ENCODE measurements at regions not wholly inside any gene's neighbourhood (a gene's known extent, or its start where the extent isn't known, plus 50 kb on each side); places are given as distances from the start of the nearest gene placed in this dataset.

DNA sequence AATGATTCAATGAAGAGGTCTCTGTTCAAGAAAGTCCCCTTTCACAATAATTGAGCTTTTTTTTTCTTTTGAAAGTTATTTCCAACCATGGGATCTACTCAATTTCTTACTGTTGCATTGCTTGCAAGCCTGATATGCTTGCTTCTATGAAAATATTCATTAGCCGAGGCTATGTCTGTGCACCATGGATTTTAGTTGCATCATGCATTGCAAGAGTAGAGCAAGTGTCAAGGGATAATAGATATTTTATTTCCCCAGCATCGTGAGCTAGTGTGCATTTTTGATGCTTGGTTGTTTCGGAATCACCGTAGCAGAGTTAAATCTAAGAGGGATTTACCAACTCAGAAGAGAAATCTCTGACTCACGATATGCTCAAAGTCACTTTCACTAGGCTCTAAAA lies 222.0 kb downstream of the SH2D4B start:
- Histone ChIP-seq H3K4me1 (replicated peaks in 1 of 2) (no peaks in the 10 kb centered on the region), H3K27ac (no peak overlapping the region), H3K4me3 (no peak overlapping the region)
- WGBS, 10 experiments, result 27 to 100% (median 79%) methylated on average over 2 to 5 of the region's 5 CpGs; no CpG with 5 or more reads in 1 of the 10 experiments
- peak in 4 of 8 experiments; percentile 20 to 78 (median 49) for ATAC-seq (replicated peaks in 6 of 8)
- in situ Hi-C loops (cut with MboI; ENCODE audit: low pct_unique_long_range_greater_than_20kb in 2 of 9, low sequenced_read_pairs in 9 of 9, unreplicated experiment in 9 of 9), result no loop called here

DNA sequence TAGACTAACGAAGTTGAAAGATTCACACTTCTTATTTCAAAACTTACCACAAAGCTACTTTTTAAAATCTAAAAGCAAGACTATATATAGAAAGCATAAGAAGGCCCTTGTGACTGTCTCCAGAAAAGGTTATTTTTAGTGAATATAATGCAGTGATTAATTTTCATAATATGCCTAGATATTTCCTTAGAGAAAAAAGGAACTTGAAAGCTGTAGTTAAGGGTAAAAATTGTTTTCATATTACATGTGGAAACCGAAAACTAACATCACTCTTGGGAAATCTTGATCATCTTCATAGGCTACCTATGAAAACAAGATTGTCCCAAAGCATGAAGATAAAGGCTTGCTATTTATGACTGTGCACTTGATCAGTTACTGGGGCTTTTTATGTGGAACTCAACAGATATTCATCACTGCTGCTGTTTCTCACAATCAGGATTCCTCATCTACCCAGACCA lies 223.2 kb downstream of the SH2D4B start:
- 26 to 80% (median 67%) methylated on average over 1 to 2 of the region's 2 CpGs; no CpG with 5 or more reads in 3 of the 10 experiments for WGBS, 10 experiments
- Histone ChIP-seq H3K27ac (no peak overlapping the region), H3K4me3 (no peak overlapping the region), H3K4me1 (replicated peaks in 1 of 2) (no peaks in the 10 kb centered on the region)
- in situ Hi-C loops (cut with MboI; ENCODE audit: low pct_unique_long_range_greater_than_20kb in 2 of 9, low sequenced_read_pairs in 9 of 9, unreplicated experiment in 9 of 9), result no loop called here
- no peak for ATAC-seq (replicated peaks in 6 of 8)

DNA sequence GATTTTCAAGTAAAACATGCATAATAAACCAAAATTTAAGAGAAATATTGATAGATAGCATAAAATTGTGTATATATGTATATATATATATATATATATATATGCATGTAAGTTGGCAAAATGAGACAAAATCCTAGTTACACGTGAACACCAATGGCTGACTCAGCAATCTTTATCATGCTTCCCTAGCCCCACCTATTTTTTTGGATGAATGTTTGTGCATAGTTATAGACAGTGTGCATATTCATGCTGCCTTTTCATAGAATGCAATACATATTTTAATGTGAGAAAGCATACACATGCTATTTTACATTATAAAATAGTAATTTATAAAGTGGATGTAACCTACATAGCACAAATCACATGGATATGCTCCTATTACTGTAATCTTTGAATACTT lies 230.3 kb downstream of the SH2D4B start:
- no peak overlapping the region for H3K27ac ChIP-seq
- WGBS, 10 experiments, result 0 to 100% (median 8%) methylated on average over 1 of the region's 1 CpG; no CpG with 5 or more reads in 4 of the 10 experiments
- peak in 1 of 8 experiments; percentile 69 for ATAC-seq (replicated peaks in 6 of 8)
- H3K4me3 ChIP-seq, result no peak overlapping the region
- in situ Hi-C loops (cut with MboI; ENCODE audit: low pct_unique_long_range_greater_than_20kb in 2 of 9, low sequenced_read_pairs in 9 of 9, unreplicated experiment in 9 of 9), result no loop called here
- peaks cover 0 to 7% of the 10 kb centered on the region in 2 donors for H3K4me1 ChIP-seq (replicated peaks in 1 of 2)

DNA sequence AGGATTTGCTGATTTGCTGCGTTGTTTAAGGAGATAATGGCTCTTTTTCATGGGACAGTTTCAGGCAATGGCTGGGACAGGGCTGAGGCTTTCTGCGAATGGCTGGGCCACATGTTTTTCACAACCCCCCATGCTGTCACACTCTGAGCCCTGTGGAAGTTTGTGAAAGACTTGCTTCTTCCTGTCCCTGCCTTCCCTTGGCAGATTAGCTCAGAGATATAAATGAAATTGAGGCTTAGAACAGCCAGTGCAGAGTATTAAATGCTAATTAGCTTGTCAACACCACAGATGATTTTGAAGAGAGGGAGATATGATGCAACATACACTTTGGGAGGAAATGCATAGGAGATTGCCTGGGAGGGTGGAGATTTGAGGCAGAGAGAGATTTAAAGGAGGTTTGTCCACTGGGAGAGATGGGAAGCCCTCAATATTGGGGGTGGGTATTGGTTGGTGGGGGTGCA lies 232.0 kb downstream of the SH2D4B start:
- peaks cover 0 to 7% of the 10 kb centered on the region in 2 donors for H3K4me1 ChIP-seq (replicated peaks in 1 of 2)
- no peak overlapping the region for H3K27ac ChIP-seq
- H3K4me3 ChIP-seq, result no peak overlapping the region
- in situ Hi-C loops (cut with MboI; ENCODE audit: low pct_unique_long_range_greater_than_20kb in 2 of 9, low sequenced_read_pairs in 9 of 9, unreplicated experiment in 9 of 9), result no loop called here
- 0 to 77% (median 29%) methylated on average over 1 to 2 of the region's 2 CpGs; no CpG with 5 or more reads in 2 of the 10 experiments for WGBS, 10 experiments
- ATAC-seq (replicated peaks in 6 of 8), result peak in 7 of 8 experiments; percentile 31 to 92 (median 79)

DNA sequence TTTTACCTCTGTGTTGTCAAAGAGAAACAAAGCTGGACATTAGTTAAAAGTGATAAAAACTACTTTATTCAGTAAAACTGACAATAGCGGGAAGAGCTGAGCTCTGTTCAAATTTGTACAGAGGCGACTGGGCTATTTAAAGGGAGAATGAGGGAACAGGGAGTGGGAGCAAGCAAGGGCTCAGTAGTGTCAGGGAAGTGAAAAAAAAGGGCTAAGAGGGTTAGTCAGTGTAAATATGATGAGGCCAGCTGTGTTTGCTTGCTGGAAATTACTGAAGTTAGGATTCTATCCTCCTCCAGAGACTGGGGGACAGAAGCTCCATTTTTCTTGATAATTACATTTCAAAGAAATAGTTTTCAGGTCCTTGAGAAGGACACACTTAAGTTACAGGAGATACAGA lies 232.5 kb downstream of the SH2D4B start:
- Histone ChIP-seq H3K4me3 (no peak overlapping the region), H3K27ac (no peak overlapping the region), H3K4me1 (replicated peaks in 1 of 2) (peaks cover 0 to 7% of the 10 kb centered on the region in 2 donors)
- peak in 5 of 8 experiments; percentile 9 to 73 (median 45) for ATAC-seq (replicated peaks in 6 of 8)
- 10 to 100% (median 87%) methylated on average over 1 to 2 of the region's 2 CpGs; no CpG with 5 or more reads in 4 of the 10 experiments for WGBS, 10 experiments
- in situ Hi-C loops (cut with MboI; ENCODE audit: low pct_unique_long_range_greater_than_20kb in 2 of 9, low sequenced_read_pairs in 9 of 9, unreplicated experiment in 9 of 9), result no loop called here

DNA sequence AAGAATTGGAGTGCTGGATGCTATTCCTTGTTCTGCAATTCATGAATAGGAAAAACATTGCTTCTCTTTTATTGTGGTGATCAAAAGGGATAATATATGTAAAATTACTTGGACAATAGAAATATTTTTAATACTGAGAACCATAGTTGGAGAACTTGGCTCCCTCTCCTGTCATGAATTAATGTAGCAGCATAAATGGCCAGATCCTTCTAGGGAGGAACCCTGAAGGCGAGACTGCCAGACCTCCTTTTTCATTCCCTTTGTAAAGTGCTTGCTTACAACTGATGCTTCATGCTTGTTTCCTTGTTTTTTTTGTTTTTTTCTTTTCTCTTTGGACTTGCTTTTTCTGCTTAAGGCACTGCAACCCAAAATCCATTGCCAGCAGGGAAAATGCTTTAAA lies 233.6 kb downstream of the SH2D4B start:
- Histone ChIP-seq H3K4me1 (replicated peaks in 1 of 2) (peaks cover 0 to 7% of the 10 kb centered on the region in 2 donors), H3K27ac (no peak overlapping the region), H3K4me3 (no peak overlapping the region)
- in situ Hi-C loops (cut with MboI; ENCODE audit: low pct_unique_long_range_greater_than_20kb in 2 of 9, low sequenced_read_pairs in 9 of 9, unreplicated experiment in 9 of 9), result no loop called here
- peak in 3 of 8 experiments; percentile 22 to 53 (median 51) for ATAC-seq (replicated peaks in 6 of 8)
- 0 to 80% (median 78%) methylated on average over 1 of the region's 1 CpG; no CpG with 5 or more reads in 5 of the 10 experiments for WGBS, 10 experiments

DNA sequence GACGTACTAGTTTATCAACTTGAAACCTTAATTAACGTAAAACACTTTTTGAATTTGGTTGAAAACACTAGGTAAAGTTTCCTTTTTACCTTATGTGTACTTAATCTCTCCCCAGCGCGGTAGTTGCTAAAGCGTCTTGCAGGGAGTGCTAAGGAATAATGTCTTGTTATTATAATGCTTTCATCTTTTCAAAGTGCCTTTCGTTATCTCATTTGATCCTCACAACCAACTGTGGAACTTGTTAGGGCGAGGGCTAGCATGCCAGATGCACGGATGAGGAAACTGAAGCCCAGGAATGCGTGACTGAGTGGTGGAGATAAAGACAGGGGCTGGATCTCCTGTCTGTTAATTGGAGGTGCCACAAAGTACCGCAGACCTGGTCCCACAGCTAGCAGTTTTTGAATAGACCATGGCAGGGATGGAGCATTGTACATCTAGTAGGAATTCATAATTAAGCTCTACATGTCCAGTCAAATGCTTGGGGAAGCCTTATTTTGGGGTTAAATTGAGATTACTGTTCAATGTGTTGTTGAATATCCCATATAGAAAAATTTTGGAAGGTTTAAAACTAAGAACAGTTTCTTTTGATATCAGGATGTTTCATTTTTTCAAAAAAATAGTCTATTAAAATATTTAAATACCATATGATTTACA lies 234.3 kb downstream of the SH2D4B start:
- 5 to 100% (median 81%) methylated on average over 1 to 10 of the region's 10 CpGs for WGBS, 10 experiments
- in situ Hi-C loops (cut with MboI; ENCODE audit: low pct_unique_long_range_greater_than_20kb in 2 of 9, low sequenced_read_pairs in 9 of 9, unreplicated experiment in 9 of 9), result no loop called here
- Histone ChIP-seq H3K4me1 (replicated peaks in 1 of 2) (peaks cover 0 to 7% of the 10 kb centered on the region in 2 donors), H3K4me3 (no peak overlapping the region), H3K27ac (no peak overlapping the region)
- ATAC-seq (replicated peaks in 6 of 8), result no peak

DNA sequence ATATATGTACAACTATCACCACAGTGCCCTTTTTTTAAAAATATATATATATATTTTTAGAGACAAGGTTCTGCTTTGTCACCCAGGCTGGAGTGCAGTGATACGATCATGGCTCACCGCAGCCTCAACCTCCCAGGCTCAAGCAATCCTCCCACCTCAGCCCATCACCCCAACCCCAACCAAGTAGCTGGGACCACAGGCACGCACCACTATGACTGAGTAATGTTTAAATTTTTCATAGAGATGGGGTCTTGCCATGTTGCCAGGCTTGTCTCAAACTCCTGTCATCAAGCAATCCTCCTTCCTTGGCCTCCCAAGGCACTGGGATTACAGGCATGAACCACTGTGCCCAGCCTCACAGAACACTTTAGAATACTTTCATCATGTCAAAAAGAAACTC lies 234.9 kb downstream of the SH2D4B start:
- no peak for ATAC-seq (replicated peaks in 6 of 8)
- 0 to 100% (median 58%) methylated on average over 1 to 3 of the region's 3 CpGs; no CpG with 5 or more reads in 3 of the 10 experiments for WGBS, 10 experiments
- Histone ChIP-seq H3K27ac (no peak overlapping the region), H3K4me1 (replicated peaks in 1 of 2) (peaks cover 0 to 7% of the 10 kb centered on the region in 2 donors), H3K4me3 (no peak overlapping the region)
- in situ Hi-C loops (cut with MboI; ENCODE audit: low pct_unique_long_range_greater_than_20kb in 2 of 9, low sequenced_read_pairs in 9 of 9, unreplicated experiment in 9 of 9), result no loop called here

DNA sequence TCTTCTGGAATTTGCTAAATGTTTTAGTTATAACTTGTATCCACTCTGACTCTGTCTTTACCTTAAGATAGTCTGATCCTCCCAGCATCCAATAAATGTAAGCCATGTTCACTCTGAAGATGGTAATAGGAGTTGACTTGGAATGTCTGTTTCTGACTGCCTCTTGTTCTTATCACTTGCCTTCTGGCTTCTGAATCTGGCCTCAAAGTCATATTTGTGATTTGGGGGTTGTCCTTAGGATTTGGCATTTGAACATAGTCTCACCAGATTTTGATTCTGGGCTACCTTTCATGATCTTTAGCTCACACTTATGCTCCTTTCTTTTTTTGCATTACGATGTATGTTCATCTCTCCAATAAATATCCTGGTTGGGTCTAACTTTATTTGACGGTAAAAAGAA lies 247.0 kb downstream of the SH2D4B start:
- in situ Hi-C loops (cut with MboI; ENCODE audit: low pct_unique_long_range_greater_than_20kb in 2 of 9, low sequenced_read_pairs in 9 of 9, unreplicated experiment in 9 of 9), result no loop called here

DNA sequence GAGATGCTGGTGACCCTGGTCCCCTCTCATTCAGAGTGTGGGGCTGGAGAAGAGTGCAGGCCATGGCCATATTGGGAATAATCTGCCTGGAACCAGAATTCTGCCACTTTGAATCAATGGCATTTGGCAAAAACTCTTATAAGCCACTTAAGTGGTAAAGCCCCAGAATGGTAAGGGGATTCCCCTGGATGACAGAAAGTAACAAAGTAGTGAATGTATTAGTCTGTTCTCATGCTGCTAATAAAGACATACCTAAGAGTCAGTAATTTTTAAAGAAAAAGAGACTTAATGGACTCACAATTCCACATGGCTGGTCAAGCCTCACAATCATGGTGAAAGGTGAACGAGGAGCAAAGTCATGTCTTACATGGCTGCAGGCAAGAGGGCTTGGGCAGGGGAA lies 248.6 kb downstream of the SH2D4B start:
- 20 to 80% methylated on average over 1 of the region's 1 CpG; no CpG with 5 or more reads in 8 of the 10 experiments for WGBS, 10 experiments
- Histone ChIP-seq H3K4me1 (replicated peaks in 1 of 2) (no peaks in the 10 kb centered on the region), H3K4me3 (no peak overlapping the region), H3K27ac (no peak overlapping the region)
- in situ Hi-C loops (cut with MboI; ENCODE audit: low pct_unique_long_range_greater_than_20kb in 2 of 9, low sequenced_read_pairs in 9 of 9, unreplicated experiment in 9 of 9), result no loop called here
- ATAC-seq (replicated peaks in 6 of 8), result no peak

More for the DNA sequence above, 247.0 kb downstream of the SH2D4B start:
- 20 to 100% (median 78%) methylated on average over 1 to 2 of the region's 2 CpGs; no CpG with 5 or more reads in 2 of the 10 experiments for WGBS, 10 experiments
- Histone ChIP-seq H3K4me3 (no peak overlapping the region), H3K4me1 (replicated peaks in 1 of 2) (no peaks in the 10 kb centered on the region), H3K27ac (no peak overlapping the region)
- no peak for ATAC-seq (replicated peaks in 6 of 8)

DNA sequence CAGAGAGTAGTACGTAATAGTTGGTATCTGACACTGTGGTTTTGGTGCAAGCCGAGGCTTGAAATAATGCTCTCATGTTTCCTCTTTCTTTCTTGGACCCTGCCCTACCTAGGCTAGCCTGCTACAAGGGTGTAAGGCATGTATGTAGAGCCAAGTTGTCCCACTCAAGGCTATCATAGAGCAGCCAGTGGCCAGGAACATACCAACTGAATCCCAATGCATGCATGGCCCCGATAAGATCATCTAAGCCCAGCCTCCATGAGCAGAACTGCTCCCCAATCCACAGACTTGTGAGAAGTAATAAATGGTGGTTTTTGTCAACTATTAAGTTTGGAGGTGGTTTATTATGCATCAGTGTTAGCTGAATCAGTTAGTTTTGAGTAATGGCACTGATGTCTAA lies 250.2 kb downstream of the SH2D4B start:
- no peak overlapping the region for H3K4me3 ChIP-seq
- 14 to 100% (median 82%) methylated on average over 1 to 3 of the region's 3 CpGs; no CpG with 5 or more reads in 2 of the 10 experiments for WGBS, 10 experiments
- no peak for ATAC-seq (replicated peaks in 6 of 8)
- in situ Hi-C loops (cut with MboI; ENCODE audit: low pct_unique_long_range_greater_than_20kb in 2 of 9, low sequenced_read_pairs in 9 of 9, unreplicated experiment in 9 of 9), result no loop called here
- H3K4me1 ChIP-seq (replicated peaks in 1 of 2), result no peaks in the 10 kb centered on the region
- H3K27ac ChIP-seq, result no peak overlapping the region

DNA sequence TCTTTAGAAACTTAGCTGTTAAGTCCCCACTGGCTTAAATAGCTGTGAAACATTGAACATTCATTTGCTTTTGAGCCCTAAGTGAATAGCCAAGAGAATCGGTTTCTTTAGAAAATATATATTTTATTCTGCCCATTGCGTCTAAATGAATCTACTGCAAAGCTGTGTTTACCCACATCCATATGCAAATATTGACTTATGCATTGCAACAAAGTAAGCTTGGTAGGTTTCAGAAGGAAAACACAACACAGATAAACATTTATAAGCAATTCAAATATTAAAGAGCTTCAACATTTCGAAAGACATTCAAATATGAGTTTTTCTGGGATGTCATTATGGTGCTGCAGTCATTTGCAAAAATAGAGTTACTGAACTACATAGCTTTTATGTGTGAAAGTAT lies 257.3 kb downstream of the SH2D4B start:
- WGBS, 10 experiments, result 0 to 87% (median 72%) methylated on average over 2 to 3 of the region's 3 CpGs

DNA sequence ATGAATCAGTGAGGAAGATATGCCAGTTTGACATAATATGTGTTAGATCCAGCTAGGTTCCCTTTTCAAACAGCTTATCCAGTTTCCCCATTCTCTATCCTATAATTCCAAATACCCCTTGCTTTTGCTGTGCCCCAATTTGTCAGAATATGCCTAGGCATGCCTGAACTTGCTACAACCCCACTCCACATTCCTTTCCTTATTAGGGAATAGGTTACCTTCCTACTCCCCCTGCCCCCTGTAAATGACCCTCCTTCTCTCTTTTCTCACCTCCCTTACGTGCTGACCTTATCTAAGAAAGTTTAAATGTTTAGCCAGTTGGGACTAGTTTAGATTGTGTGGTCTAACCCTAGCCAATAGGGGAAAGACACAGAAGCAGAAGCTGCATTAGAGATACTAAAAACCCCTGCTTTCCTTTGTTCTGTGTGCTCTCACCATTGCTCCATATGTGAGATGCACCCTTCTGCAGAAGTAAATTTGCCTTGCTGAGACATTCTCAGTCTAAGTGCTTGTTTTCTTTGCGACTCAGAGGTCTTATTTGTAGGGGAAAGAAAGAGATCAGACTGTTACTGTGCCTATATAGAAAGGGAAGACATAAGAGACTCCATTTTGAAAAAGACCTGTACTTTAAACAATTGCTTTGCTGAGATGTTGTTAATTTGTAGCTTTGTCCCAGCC lies 267.8 kb downstream of the SH2D4B start:
- no peak for ATAC-seq (replicated peaks in 6 of 8)
- in situ Hi-C loops (cut with MboI; ENCODE audit: low pct_unique_long_range_greater_than_20kb in 2 of 9, low sequenced_read_pairs in 9 of 9, unreplicated experiment in 9 of 9), result no loop called here
- Histone ChIP-seq H3K4me1 (replicated peaks in 1 of 2) (no peaks in the 10 kb centered on the region), H3K27ac (no peak overlapping the region), H3K4me3 (no peak overlapping the region)
- 0 to 88% (median 55%) methylated on average over 1 to 2 of the region's 2 CpGs; no CpG with 5 or more reads in 3 of the 10 experiments for WGBS, 10 experiments

More for the DNA sequence above, 257.3 kb downstream of the SH2D4B start:
- in situ Hi-C loops (cut with MboI; ENCODE audit: low pct_unique_long_range_greater_than_20kb in 2 of 9, low sequenced_read_pairs in 9 of 9, unreplicated experiment in 9 of 9), result no loop called here
- H3K4me3 ChIP-seq, result no peak overlapping the region
- peak in 1 of 8 experiments; percentile 84 for ATAC-seq (replicated peaks in 6 of 8)
- H3K27ac ChIP-seq, result no peak overlapping the region
- H3K4me1 ChIP-seq (replicated peaks in 1 of 2), result no peaks in the 10 kb centered on the region

Measured in motor neuron (in vitro differentiated cells).